ENCODE measurements at regions not wholly inside any gene's neighbourhood (a gene's known extent, or its start where the extent isn't known, plus 50 kb on each side); places are given as distances from the start of the nearest gene placed in this dataset.

GRCh38 chr5:97608501-97608900 lies 425.5 kb upstream of the RIOK2 start:
- Histone ChIP-seq H3K4me1 (ENCODE audit: insufficient read depth) (no peaks in the 10 kb centered on the region), H3K79me2 (ENCODE audit: insufficient read depth) (no peaks in the 10 kb centered on the region), H3K9me2 (ENCODE audit: insufficient read depth) (no peaks in the 10 kb centered on the region), H3F3A (ENCODE audit: insufficient read depth) (no peaks in the 10 kb centered on the region), H3K9ac (no peak overlapping the region), H3K4me2 (ENCODE audit: unreplicated experiment) (no peak overlapping the region), H2AFZ (no peak overlapping the region), H3K36me3 (ENCODE audit: low read depth) (no peaks in the 10 kb centered on the region), H3K27me3 (replicated peaks; ENCODE audit: insufficient read depth) (no peaks in the 10 kb centered on the region), H4K20me1 (ENCODE audit: insufficient read depth) (no peaks in the 10 kb centered on the region), H3K4me3 (no peak overlapping the region), H3K9me3 (ENCODE audit: low read depth) (no peaks in the 10 kb centered on the region), H3K27ac (no peak overlapping the region)
- WGBS, 2 experiments (ENCODE audit: low coverage in 1 of 2, low lambda C conversion rate in 2 of 2, missing lambda C conversion rate in 2 of 2), result 23 to 30% methylated on average over 4 of the region's 4 CpGs
- no peak for DNase-seq
- in situ Hi-C loops (cut with MboI), result no loop called here
- no peak for TF ChIP-seq EZH2 (IDR thresholded peaks at IDR 0.05; ENCODE audit: insufficient read depth, poor library complexity, severe bottlenecking)
- TF ChIP-seq EZH2phosphoT487 (IDR thresholded peaks at IDR 0.05; ENCODE audit: insufficient read depth, low read depth), result no peak

GRCh38 chr5:97618721-97619120 lies 435.7 kb upstream of the RIOK2 start:
- Histone ChIP-seq H4K20me1 (ENCODE audit: insufficient read depth) (no peaks in the 10 kb centered on the region), H3K36me3 (ENCODE audit: low read depth) (no peaks in the 10 kb centered on the region), H3K27me3 (replicated peaks; ENCODE audit: insufficient read depth) (no peaks in the 10 kb centered on the region), H3K9me3 (ENCODE audit: low read depth) (no peaks in the 10 kb centered on the region), H3K4me3 (no peak overlapping the region), H3K79me2 (ENCODE audit: insufficient read depth) (no peaks in the 10 kb centered on the region), H2AFZ (no peak overlapping the region), H3K27ac (no peak overlapping the region), H3K4me2 (ENCODE audit: unreplicated experiment) (no peak overlapping the region), H3F3A (ENCODE audit: insufficient read depth) (peaks cover 13% of the 10 kb centered on the region; the same call in 1 of the 2 replicates), H3K9ac (no peak overlapping the region), H3K9me2 (ENCODE audit: insufficient read depth) (no peaks in the 10 kb centered on the region; the same call in 1 of the 2 replicates), H3K4me1 (ENCODE audit: insufficient read depth) (no peaks in the 10 kb centered on the region)
- peak; percentile 44 for DNase-seq
- in situ Hi-C loops (cut with MboI), result no loop called here
- 3 to 14% methylated on average over 1 of the region's 1 CpG for WGBS, 2 experiments (ENCODE audit: low coverage in 1 of 2, low lambda C conversion rate in 2 of 2, missing lambda C conversion rate in 2 of 2)
- no peak for TF ChIP-seq EZH2 (IDR thresholded peaks at IDR 0.05; ENCODE audit: insufficient read depth, poor library complexity, severe bottlenecking)
- no peak for TF ChIP-seq EZH2phosphoT487 (IDR thresholded peaks at IDR 0.05; ENCODE audit: insufficient read depth, low read depth)

- DNase-seq, result no peak
- Histone ChIP-seq H3K36me3 (ENCODE audit: low read depth) (no peaks in the 10 kb centered on the region), H3K9me3 (ENCODE audit: low read depth) (no peaks in the 10 kb centered on the region), H3K27ac (no peak overlapping the region), H3K9me2 (ENCODE audit: insufficient read depth) (no peaks in the 10 kb centered on the region; the same call in 1 of the 2 replicates), H3K4me2 (ENCODE audit: unreplicated experiment) (no peak overlapping the region), H3K79me2 (ENCODE audit: insufficient read depth) (no peaks in the 10 kb centered on the region), H3K9ac (no peak overlapping the region), H4K20me1 (ENCODE audit: insufficient read depth) (no peaks in the 10 kb centered on the region), H3K27me3 (replicated peaks; ENCODE audit: insufficient read depth) (no peaks in the 10 kb centered on the region), H2AFZ (no peak overlapping the region), H3F3A (ENCODE audit: insufficient read depth) (peaks cover 10% of the 10 kb centered on the region; the same call in 1 of the 2 replicates), H3K4me3 (no peak overlapping the region), H3K4me1 (ENCODE audit: insufficient read depth) (peaks cover 13% of the 10 kb centered on the region)
- in situ Hi-C loops (cut with MboI), result no loop called here
- WGBS, 2 experiments (ENCODE audit: low coverage in 1 of 2, low lambda C conversion rate in 2 of 2, missing lambda C conversion rate in 2 of 2), result 75 to 79% methylated on average over 3 of the region's 3 CpGs
- TF ChIP-seq EZH2 (IDR thresholded peaks at IDR 0.05; ENCODE audit: insufficient read depth, poor library complexity, severe bottlenecking) (no peak), EZH2phosphoT487 (IDR thresholded peaks at IDR 0.05; ENCODE audit: insufficient read depth, low read depth) (no peak)
Measured at GRCh38 chr5:97623441-97623840, 440.4 kb upstream of the RIOK2 start.

GRCh38 chr5:97624886-97625285 lies 441.8 kb upstream of the RIOK2 start:
- H3K79me2 ChIP-seq (ENCODE audit: insufficient read depth), result no peaks in the 10 kb centered on the region
- H2AFZ ChIP-seq, result no peak overlapping the region
- in situ Hi-C loops (cut with MboI), result no loop called here
- no peak overlapping the region for H3K4me2 ChIP-seq (ENCODE audit: unreplicated experiment)
- no peak for TF ChIP-seq EZH2phosphoT487 (IDR thresholded peaks at IDR 0.05; ENCODE audit: insufficient read depth, low read depth)
- no peak for TF ChIP-seq EZH2 (IDR thresholded peaks at IDR 0.05; ENCODE audit: insufficient read depth, poor library complexity, severe bottlenecking)
- no peak overlapping the region for H3K27ac ChIP-seq
- no peak overlapping the region for H3K9ac ChIP-seq
- no peaks in the 10 kb centered on the region; the same call in 1 of the 2 replicates for H3K9me2 ChIP-seq (ENCODE audit: insufficient read depth)
- H3F3A ChIP-seq (ENCODE audit: insufficient read depth), result peaks cover 5% of the 10 kb centered on the region; the same call in 1 of the 2 replicates
- peaks cover 28% of the 10 kb centered on the region for H3K4me1 ChIP-seq (ENCODE audit: insufficient read depth)
- H4K20me1 ChIP-seq (ENCODE audit: insufficient read depth), result no peaks in the 10 kb centered on the region
- no peaks in the 10 kb centered on the region for H3K27me3 ChIP-seq (replicated peaks; ENCODE audit: insufficient read depth)
- DNase-seq, result no peak
- H3K36me3 ChIP-seq (ENCODE audit: low read depth), result no peaks in the 10 kb centered on the region
- H3K4me3 ChIP-seq, result no peak overlapping the region
- H3K9me3 ChIP-seq (ENCODE audit: low read depth), result no peaks in the 10 kb centered on the region

GRCh38 chr5:97627272-97627671 lies 444.2 kb upstream of the RIOK2 start:
- H3K36me3 ChIP-seq (ENCODE audit: low read depth), result no peaks in the 10 kb centered on the region
- peak overlapping the region; percentile 55; the same call in 1 of the 2 replicates for H2AFZ ChIP-seq
- no peak overlapping the region for H3K4me2 ChIP-seq (ENCODE audit: unreplicated experiment)
- H3K4me3 ChIP-seq, result no peak overlapping the region
- DNase-seq, result no peak
- H3K9me2 ChIP-seq (ENCODE audit: insufficient read depth), result no peaks in the 10 kb centered on the region
- H3K27me3 ChIP-seq (replicated peaks; ENCODE audit: insufficient read depth), result no peaks in the 10 kb centered on the region
- peaks cover 31% of the 10 kb centered on the region for H3K4me1 ChIP-seq (ENCODE audit: insufficient read depth)
- peaks cover 5% of the 10 kb centered on the region; the same call in 1 of the 2 replicates for H3F3A ChIP-seq (ENCODE audit: insufficient read depth)
- WGBS, 2 experiments (ENCODE audit: low coverage in 1 of 2, low lambda C conversion rate in 2 of 2, missing lambda C conversion rate in 2 of 2), result 92 to 98% methylated on average over 3 of the region's 3 CpGs
- no peaks in the 10 kb centered on the region for H4K20me1 ChIP-seq (ENCODE audit: insufficient read depth)
- H3K9me3 ChIP-seq (ENCODE audit: low read depth), result no peaks in the 10 kb centered on the region
- H3K9ac ChIP-seq, result no peak overlapping the region
- no peaks in the 10 kb centered on the region for H3K79me2 ChIP-seq (ENCODE audit: insufficient read depth)
- TF ChIP-seq EZH2phosphoT487 (IDR thresholded peaks at IDR 0.05; ENCODE audit: insufficient read depth, low read depth), result no peak
- TF ChIP-seq EZH2 (IDR thresholded peaks at IDR 0.05; ENCODE audit: insufficient read depth, poor library complexity, severe bottlenecking), result no peak
- in situ Hi-C loops (cut with MboI), result no loop called here
- no peak overlapping the region for H3K27ac ChIP-seq

Measured in GM23248 (cell line).